Gastroesophageal sphincter (tissue), 3 donors: ENCODE measurements at regions not wholly inside any gene's neighbourhood (a gene's known extent, or its start where the extent isn't known, plus 50 kb on each side); places are given as distances from the start of the nearest gene placed in this dataset.

Source experiments
- CTCF ChIP-seq, 4 experiments: fragments of 200-600 bp in 2 of 4; fragments of 450-650 bp in 2 of 4; sonication (generic) in 1 of 4; IDR thresholded peaks; one replicate each; pipeline ENCODE4 v1.5.1; 2017 to 2019; ENCODE audit warnings: antibody characterized with exemption in 4 of 4, mild to moderate bottlenecking in 2 of 4, moderate library complexity in 2 of 4
- EP300 ChIP-seq: sonication (generic); formaldehyde crosslinking; IDR thresholded peaks from one replicate; pipeline ENCODE4 v1.6.1; 2017; ENCODE audit warnings: antibody characterized with exemption, mild to moderate bottlenecking

GRCh38 chr12:84719997-84720396 is 192.6 kb downstream of the SLC6A15 start:
- TF ChIP-seq CTCF (IDR thresholded peaks at IDR 0.05) (no peak), EP300 (no peak)
